H1 (cell line): ENCODE measurements at regions not wholly inside any gene's neighbourhood (a gene's known extent, or its start where the extent isn't known, plus 50 kb on each side); places are given as distances from the start of the nearest gene placed in this dataset.
"Not testable (repeated sequence)": the region's sequence is repeated elsewhere in the genome, so short reads cannot be mapped to it uniquely, and the experiment has no call there.

Experiments used
- CTCF ChIA-PET: fragments of 300-600 bp; sonication (Branson Sonifier 250); formaldehyde crosslinking; loops from one replicate; lab custom pipeline; 2021; ENCODE audit not compliant: partially characterized antibody; lab: Charles Lee
- POLR2A ChIA-PET: fragments of 300-600 bp; sonication (Branson Sonifier 250); formaldehyde crosslinking; loops from one replicate; lab custom pipeline; 2021; ENCODE audit warnings: inconsistent platforms; ENCODE audit not compliant: partially characterized antibody; lab: Charles Lee
- DNase-seq, 2 experiments: peaks; one replicate each; pipeline versions ENCODE4 v3.0.0 to v3.0.0-alpha.2; 2010 to 2022; ENCODE audit warnings: low spot score in 2 of 2, low read depth in 1 of 2, mixed read lengths in 1 of 2
- FAIRE-seq: peaks from 2 replicates; lab custom pipeline; 2011; peaks lifted over from hg19 to GRCh38; lab: Jason Lieb, UNC
- H2AFZ ChIP-seq: 2 replicates; pipeline ENCODE4 v1.8.1; 2012; ENCODE audit warnings: low read length, inconsistent platforms
- H2AK5ac ChIP-seq: 2 replicates; pipeline ENCODE4 v1.6.1; 2013; ENCODE audit warnings: low read depth, low read length
- H2BK120ac ChIP-seq: replicated peaks from 2 replicates; pipeline ENCODE3; 2013; ENCODE audit warnings: low read depth, low read length, inconsistent platforms
- H2BK12ac ChIP-seq: 2 replicates; pipeline ENCODE4 v1.6.1; 2013; ENCODE audit warnings: low read depth, low read length
- H2BK15ac ChIP-seq: 2 replicates; pipeline ENCODE4 v1.6.1; 2013; ENCODE audit warnings: low read length
- H2BK20ac ChIP-seq: 2 replicates; pipeline ENCODE4 v1.6.1; 2013; ENCODE audit warnings: low read length
- H2BK5ac ChIP-seq: 2 replicates; pipeline ENCODE4 v1.6.1; 2013; ENCODE audit warnings: low read depth, low read length
- H3K14ac ChIP-seq: 2 replicates; pipeline ENCODE4 v1.6.1; 2013; ENCODE audit warnings: inconsistent platforms; ENCODE audit not compliant: insufficient read length
- H3K18ac ChIP-seq: 2 replicates; pipeline ENCODE4 v1.6.1; 2013; ENCODE audit warnings: low read length; ENCODE audit errors: extremely low read depth
- H3K23ac ChIP-seq: 2 replicates; pipeline ENCODE4 v1.6.1; 2013; ENCODE audit warnings: inconsistent platforms; ENCODE audit not compliant: insufficient read length
- H3K23me2 ChIP-seq: 2 replicates; pipeline ENCODE4 v1.6.1; 2013; ENCODE audit warnings: low read depth, low read length
- H3K27ac ChIP-seq: 2 replicates; pipeline ENCODE4 v1.6.1; 2011; ENCODE audit warnings: low read depth, low read length, inconsistent platforms
- H3K27me3 ChIP-seq, 4 experiments: replicated peaks in 1 of 4; 1 replicate in 1 of 4; 2 replicates in 3 of 4; pipeline versions ENCODE4 v1.6.1 to v1.8.1; 2011 to 2013; ENCODE audit warnings: low read length in 3 of 4, mild to moderate bottlenecking in 3 of 4, inconsistent platforms in 2 of 4, mixed read lengths in 2 of 4, moderate library complexity in 1 of 4; ENCODE audit not compliant: control insufficient read depth in 3 of 4, insufficient read depth in 3 of 4; ENCODE audit errors: extremely low read depth in 1 of 4
- H3K36me3 ChIP-seq, 4 experiments: 2 replicates each; pipeline versions ENCODE4 v1.6.1 to v1.8.1; 2011 to 2013; ENCODE audit warnings: mild to moderate bottlenecking in 4 of 4, low read length in 3 of 4, moderate library complexity in 2 of 4, control low read depth in 1 of 4, inconsistent platforms in 1 of 4; ENCODE audit not compliant: insufficient read depth in 4 of 4, control insufficient read depth in 2 of 4
- H3K4ac ChIP-seq: replicated peaks from 2 replicates; pipeline ENCODE3; 2013; ENCODE audit warnings: low read length, low read depth, mixed read lengths, inconsistent platforms; ENCODE audit not compliant: insufficient read length
- H3K4me1 ChIP-seq, 4 experiments: replicated peaks in 1 of 4; 1 replicate in 1 of 4; 2 replicates in 3 of 4; pipeline versions ENCODE4 v1.6.1 to v1.8.1; 2011 to 2013; ENCODE audit warnings: low read length in 3 of 4, inconsistent platforms in 2 of 4, mixed read lengths in 1 of 4; ENCODE audit not compliant: insufficient read depth in 4 of 4, control insufficient read depth in 3 of 4
- H3K4me2 ChIP-seq, 2 experiments: 2 replicates each; pipeline versions ENCODE4 v1.6.1 to v1.8.1; 2011 to 2013; ENCODE audit warnings: low read depth in 2 of 2, low read length in 2 of 2, control low read depth in 1 of 2, inconsistent platforms in 1 of 2, mild to moderate bottlenecking in 1 of 2; ENCODE audit not compliant: insufficient read depth in 1 of 2
- H3K4me3 ChIP-seq, 4 experiments: fragments of 200-600, 300-600 bp in 1 of 4; sonication (generic), shearing (Covaris generic), sonication (Bioruptor Twin) in 1 of 4; 2 replicates each; pipeline versions ENCODE4 v1.5.1 to v1.8.1; 2011 to 2016; ENCODE audit warnings: low read length in 4 of 4, low read depth in 3 of 4, control low read depth in 2 of 4, inconsistent platforms in 2 of 4, mild to moderate bottlenecking in 2 of 4, mixed read lengths in 1 of 4, moderate library complexity in 1 of 4; ENCODE audit not compliant: insufficient read depth in 2 of 4; ENCODE audit errors: extremely low read depth in 1 of 4
- H3K56ac ChIP-seq: replicated peaks from 2 replicates; pipeline ENCODE3; 2013; ENCODE audit warnings: low read depth, mild to moderate bottlenecking, mixed read lengths, low read length, inconsistent platforms; ENCODE audit not compliant: insufficient read length
- H3K79me1 ChIP-seq: 2 replicates; pipeline ENCODE4 v1.6.1; 2013; ENCODE audit warnings: low read depth, low read length, control low read depth
- H3K79me2 ChIP-seq, 2 experiments: 2 replicates each; pipeline versions ENCODE4 v1.6.1 to v1.8.1; 2012 to 2013; ENCODE audit warnings: low read length in 2 of 2, mild to moderate bottlenecking in 2 of 2, inconsistent platforms in 1 of 2; ENCODE audit not compliant: insufficient read depth in 2 of 2, control insufficient read depth in 1 of 2
- H3K9ac ChIP-seq, 4 experiments: replicated peaks in 1 of 4; 1 replicate in 1 of 4; 2 replicates in 3 of 4; pipeline versions ENCODE4 v1.6.1 to v1.8.1; 2011 to 2013; ENCODE audit warnings: low read depth in 3 of 4, low read length in 3 of 4, control low read depth in 2 of 4, mild to moderate bottlenecking in 2 of 4, moderate library complexity in 2 of 4, inconsistent platforms in 1 of 4; ENCODE audit errors: extremely low read depth in 1 of 4
- H3K9me3 ChIP-seq, 2 experiments: 2 replicates each; pipeline versions ENCODE4 v1.6.1 to v1.8.1; 2012 to 2013; ENCODE audit warnings: mild to moderate bottlenecking in 2 of 2, moderate library complexity in 2 of 2, control low read depth in 1 of 2, inconsistent platforms in 1 of 2, low read depth in 1 of 2, low read length in 1 of 2, mixed read lengths in 1 of 2; ENCODE audit not compliant: insufficient read depth in 2 of 2
- H4K20me1 ChIP-seq, 2 experiments: replicated peaks in 1 of 2; 2 replicates each; pipeline versions ENCODE3 to v1.8.1; 2011 to 2013; ENCODE audit warnings: inconsistent platforms in 2 of 2, low read length in 2 of 2, mild to moderate bottlenecking in 1 of 2; ENCODE audit not compliant: insufficient read depth in 2 of 2, control insufficient read depth in 1 of 2
- H4K5ac ChIP-seq: 2 replicates; pipeline ENCODE4 v1.6.1; 2013; ENCODE audit warnings: low read length, low read depth, mixed read lengths, inconsistent platforms; ENCODE audit not compliant: insufficient read length
- H4K8ac ChIP-seq: 2 replicates; pipeline ENCODE4 v1.8.0; 2013; ENCODE audit warnings: mild to moderate bottlenecking, moderate library complexity, low read length, inconsistent platforms; ENCODE audit not compliant: insufficient read depth; ENCODE audit errors: extremely low read depth
- H4K91ac ChIP-seq: replicated peaks from 2 replicates; pipeline ENCODE3; 2013; ENCODE audit warnings: low read length, mixed read lengths, inconsistent platforms; ENCODE audit not compliant: insufficient read length
- RAD21 ChIP-seq, 2 experiments: IDR thresholded peaks in 1 of 2; conservative IDR thresholded peaks in 1 of 2; 2 replicates each; pipeline ENCODE4 v1.6.1; 2011; ENCODE audit warnings: low read depth in 2 of 2, low read length in 2 of 2, improper control_type of control experiment in 1 of 2, inconsistent platforms in 1 of 2, mild to moderate bottlenecking in 1 of 2, moderate library complexity in 1 of 2
- WGBS, 2 experiments: shearing (Covaris generic) in 1 of 2; methylation state at CpG; one replicate each; pipeline versions ENCODE4 v1.1.6 to v1.1.7; 2013 to 2015; ENCODE audit warnings: low lambda C conversion rate in 2 of 2, mixed read lengths in 2 of 2, inconsistent platforms in 1 of 2, low coverage in 1 of 2, missing lambda C conversion rate in 1 of 2; ENCODE audit not compliant: insufficient replicate concordance in 2 of 2, insufficient coverage in 1 of 2, insufficient read length in 1 of 2; ENCODE audit errors: extremely low coverage in 1 of 2, missing lambda C conversion rate in 1 of 2; 5-methylcytosine and 5-hydroxymethylcytosine counted together
- TF ChIP-seq, protein P1 (sequence below), 3 experiments: IDR thresholded peaks; 1 replicate in 2 of 3; 2 replicates in 1 of 3; pipeline versions ENCODE4 v1.5.1 to v1.6.1; 2011; ENCODE audit warnings: low read length in 3 of 3, mild to moderate bottlenecking in 3 of 3, inconsistent platforms in 2 of 3, low read depth in 1 of 3, moderate library complexity in 1 of 3; ENCODE audit not compliant: insufficient read depth in 1 of 3; ENCODE audit errors: control extremely low read depth in 1 of 3

DNA sequence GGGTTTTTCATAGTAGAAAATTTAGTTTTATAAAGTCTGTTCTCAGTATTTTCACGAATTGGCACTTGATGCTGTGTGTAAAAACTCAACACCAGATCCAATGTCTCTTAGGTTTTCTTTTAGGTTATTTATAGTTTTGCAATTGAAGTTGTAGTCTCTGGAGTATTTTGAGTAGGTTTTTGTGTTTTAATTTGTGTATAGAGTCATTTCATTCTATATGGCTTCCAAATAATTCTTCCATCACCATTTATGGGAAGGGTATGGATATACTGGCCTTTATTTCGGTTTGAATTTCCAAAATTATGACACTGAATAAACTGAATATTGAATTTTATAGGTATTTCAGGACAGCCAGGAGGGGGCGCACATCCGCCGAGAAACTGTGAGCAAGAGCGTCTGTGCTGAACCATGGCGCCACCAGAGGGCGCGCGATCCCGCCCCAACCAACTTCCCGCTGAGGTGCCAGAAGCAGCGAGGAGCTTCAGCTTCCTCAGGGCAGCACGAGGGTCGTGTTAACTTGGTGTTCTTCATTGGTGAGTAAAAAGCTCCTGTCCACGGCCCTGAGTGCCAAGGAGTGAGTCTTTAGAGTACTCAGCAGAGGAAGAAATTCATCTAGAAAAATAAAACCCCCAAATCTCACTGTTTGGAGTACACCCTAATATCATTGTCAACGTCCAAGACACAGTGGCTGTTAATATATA, 207.5 kb downstream of the LMLN start:
- H2BK120ac ChIP-seq, H3K18ac ChIP-seq, POLR2A ChIA-PET, H3K79me1 ChIP-seq, CTCF ChIA-PET, FAIRE-seq, H2BK15ac ChIP-seq, H2AK5ac ChIP-seq, H3K4ac ChIP-seq, H4K8ac ChIP-seq, H4K20me1 ChIP-seq, H2BK12ac ChIP-seq, H3K23ac ChIP-seq, H3K9me3 ChIP-seq, H4K5ac ChIP-seq, H3K27ac ChIP-seq, H3K14ac ChIP-seq, H2BK5ac ChIP-seq, H4K91ac ChIP-seq, H3K4me2 ChIP-seq, H2AFZ ChIP-seq, H3K23me2 ChIP-seq, H3K9ac ChIP-seq, H2BK20ac ChIP-seq, H3K4me3 ChIP-seq, H3K79me2 ChIP-seq, H3K56ac ChIP-seq, H3K27me3 ChIP-seq, H3K4me1 ChIP-seq: not testable (repeated sequence)
- peaks cover 0 to 16% (median 5%) of the 10 kb centered on the region in 4 experiments; a peak in 3 of 8 replicates for H3K36me3 ChIP-seq
- DNase-seq: peak in 1 of 2 experiments; percentile 83
- TF ChIP-seq RAD21 (IDR thresholded peaks at IDR 0.05 in 1 of 2, conservative IDR thresholded peaks at IDR 0.05 in 1 of 2; ENCODE audit: low read depth in 2 of 2, low read length in 2 of 2): peak; percentile 7 to 23; a peak in 3 of 4 replicates
- TF ChIP-seq, protein P1, sequence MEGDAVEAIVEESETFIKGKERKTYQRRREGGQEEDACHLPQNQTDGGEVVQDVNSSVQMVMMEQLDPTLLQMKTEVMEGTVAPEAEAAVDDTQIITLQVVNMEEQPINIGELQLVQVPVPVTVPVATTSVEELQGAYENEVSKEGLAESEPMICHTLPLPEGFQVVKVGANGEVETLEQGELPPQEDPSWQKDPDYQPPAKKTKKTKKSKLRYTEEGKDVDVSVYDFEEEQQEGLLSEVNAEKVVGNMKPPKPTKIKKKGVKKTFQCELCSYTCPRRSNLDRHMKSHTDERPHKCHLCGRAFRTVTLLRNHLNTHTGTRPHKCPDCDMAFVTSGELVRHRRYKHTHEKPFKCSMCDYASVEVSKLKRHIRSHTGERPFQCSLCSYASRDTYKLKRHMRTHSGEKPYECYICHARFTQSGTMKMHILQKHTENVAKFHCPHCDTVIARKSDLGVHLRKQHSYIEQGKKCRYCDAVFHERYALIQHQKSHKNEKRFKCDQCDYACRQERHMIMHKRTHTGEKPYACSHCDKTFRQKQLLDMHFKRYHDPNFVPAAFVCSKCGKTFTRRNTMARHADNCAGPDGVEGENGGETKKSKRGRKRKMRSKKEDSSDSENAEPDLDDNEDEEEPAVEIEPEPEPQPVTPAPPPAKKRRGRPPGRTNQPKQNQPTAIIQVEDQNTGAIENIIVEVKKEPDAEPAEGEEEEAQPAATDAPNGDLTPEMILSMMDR (IDR thresholded peaks at IDR 0.05; ENCODE audit: control extremely low read depth in 1 of 3, insufficient read depth in 1 of 3, low read depth in 1 of 3, low read length in 3 of 3): peak; percentile 20 to 52 (median 29)
- 25% methylated on average over 14 of the region's 17 CpGs; no CpG with 5 or more reads in 1 of the 2 experiments for WGBS, 2 experiments
